Suppressor macrophage treated with lipopolysaccharide for 4 hours (primary cell): ENCODE measurements at regions not wholly inside any gene's neighbourhood (a gene's known extent, or its start where the extent isn't known, plus 50 kb on each side); places are given as distances from the start of the nearest gene placed in this dataset.
"Not testable (repeated sequence)": the region's sequence is repeated elsewhere in the genome, so short reads cannot be mapped to it uniquely, and the experiment has no call there.

Experiments
- DNase-seq: peaks from one replicate; pipeline ENCODE4 v3.0.0-alpha.2; 2020

DNA sequence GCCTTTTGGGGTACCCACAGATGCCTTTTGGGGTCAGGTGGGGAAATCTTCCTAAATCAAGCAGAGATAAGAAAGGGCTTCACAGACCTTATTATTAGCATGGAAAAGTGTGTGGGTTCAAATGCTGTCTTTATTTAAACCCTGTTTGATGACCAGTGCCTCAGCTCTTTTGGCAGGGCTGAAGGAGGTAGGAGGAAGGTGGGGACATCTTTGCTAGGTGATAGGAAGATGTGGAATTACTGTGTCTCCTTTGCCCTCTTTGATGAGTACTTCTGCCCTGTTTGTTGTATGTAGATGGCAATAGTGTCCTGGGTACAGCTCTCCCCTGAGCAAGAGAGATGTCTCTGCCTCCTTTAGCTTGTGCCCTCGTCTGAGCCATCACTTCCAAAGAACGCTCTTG lies 333.3 kb upstream of the ROPN1 start:
- no peak for DNase-seq

DNA sequence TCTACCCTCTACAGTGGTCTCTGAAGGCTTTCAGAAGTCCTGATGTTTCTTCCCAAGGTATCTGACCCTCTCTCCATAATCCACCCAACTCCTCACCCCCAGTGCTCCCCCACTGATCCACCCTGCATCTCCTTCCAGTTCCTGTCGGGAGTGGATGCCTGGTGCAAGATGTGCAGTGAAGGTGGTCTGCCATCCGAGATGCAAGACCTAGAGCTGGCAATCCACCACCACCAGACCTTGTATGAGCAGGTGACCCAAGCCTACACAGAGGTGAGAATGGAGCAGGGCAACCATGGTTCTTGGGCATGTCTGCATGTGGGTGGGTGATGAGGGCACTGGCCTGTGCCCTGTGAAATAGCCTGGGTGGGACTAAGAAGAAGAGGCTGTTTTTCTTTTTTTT lies 337.8 kb upstream of the ROPN1 start:
- no peak for DNase-seq

DNA sequence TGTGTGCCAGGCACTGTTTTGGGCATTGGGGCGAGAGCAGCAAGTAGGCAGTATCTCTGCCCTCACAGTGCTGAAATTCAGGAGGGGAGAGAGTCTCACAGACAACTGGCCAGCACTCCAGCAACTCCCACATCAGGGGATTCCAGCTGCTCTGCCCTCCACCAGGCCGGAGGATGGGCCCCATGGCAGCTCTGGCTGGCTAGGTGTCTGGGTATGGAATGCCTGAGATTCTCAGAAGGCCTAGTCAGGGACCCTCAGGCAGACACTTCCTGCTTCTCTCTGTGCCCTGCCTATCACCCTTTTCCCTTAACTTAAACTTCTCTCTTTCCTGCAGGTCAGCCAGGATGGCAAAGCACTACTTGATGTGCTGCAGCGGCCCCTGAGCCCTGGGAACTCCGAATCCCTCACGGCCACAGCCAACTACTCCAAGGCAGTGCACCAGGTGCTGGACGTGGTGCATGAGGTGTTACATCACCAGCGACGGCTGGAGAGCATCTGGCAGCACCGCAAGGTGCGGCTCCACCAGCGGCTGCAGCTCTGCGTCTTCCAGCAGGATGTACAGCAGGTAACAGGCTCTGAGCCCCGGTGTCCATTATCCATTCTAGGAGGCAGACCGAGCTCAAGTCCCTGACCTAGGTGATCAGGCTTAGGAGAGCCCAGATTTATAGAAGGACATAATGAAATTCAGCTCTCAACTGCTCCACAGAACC lies 342.2 kb upstream of the ROPN1 start:
- no peak for DNase-seq

DNA sequence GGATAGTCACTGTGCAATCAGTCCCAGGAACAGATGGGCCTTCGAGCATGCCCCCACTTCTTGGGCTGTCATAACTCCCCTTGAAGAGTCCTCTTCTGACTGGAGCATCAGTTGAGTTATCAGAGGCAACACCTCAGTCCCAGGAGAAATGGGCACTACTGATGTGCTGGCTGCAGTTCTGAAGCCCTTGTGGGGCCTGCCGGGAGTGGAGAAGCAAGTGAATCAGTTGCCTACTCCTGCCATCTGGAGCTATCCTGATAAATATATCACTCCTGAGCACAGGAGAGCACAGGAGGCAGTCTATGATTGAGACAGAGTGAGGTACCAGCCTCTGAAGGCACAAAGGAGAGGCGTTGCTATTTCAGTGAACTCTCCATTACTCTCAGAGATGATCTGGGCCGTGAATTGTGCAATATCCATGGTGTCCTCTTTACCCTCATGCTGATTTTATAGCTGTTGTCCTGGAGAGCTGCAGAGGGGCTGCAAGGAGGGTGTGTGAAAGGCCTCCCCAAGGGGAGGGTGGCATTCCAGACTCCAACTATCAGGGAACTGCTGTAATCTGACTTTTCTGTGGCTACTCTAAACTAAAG lies 344.2 kb upstream of the ROPN1 start:
- no peak for DNase-seq

DNA sequence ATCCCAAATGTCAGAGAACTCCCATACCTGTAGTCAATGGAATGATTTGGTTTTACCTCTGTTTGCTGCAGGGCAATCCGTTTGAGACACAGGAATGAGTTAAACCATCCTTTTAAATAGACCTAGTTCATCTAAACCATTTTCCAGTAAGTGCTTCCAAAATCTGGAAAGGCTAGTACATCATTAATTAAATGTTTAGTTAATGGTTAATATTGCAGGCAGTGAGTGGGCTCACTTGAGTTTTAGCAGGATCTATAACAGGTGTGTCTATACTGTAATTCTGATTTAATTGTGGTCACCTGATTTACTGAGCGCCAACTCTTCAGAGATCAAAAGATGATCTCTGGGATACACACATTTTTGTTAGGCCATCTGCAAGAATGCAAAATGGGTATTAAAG lies 353.9 kb upstream of the ROPN1 start:
- no peak for DNase-seq

DNA sequence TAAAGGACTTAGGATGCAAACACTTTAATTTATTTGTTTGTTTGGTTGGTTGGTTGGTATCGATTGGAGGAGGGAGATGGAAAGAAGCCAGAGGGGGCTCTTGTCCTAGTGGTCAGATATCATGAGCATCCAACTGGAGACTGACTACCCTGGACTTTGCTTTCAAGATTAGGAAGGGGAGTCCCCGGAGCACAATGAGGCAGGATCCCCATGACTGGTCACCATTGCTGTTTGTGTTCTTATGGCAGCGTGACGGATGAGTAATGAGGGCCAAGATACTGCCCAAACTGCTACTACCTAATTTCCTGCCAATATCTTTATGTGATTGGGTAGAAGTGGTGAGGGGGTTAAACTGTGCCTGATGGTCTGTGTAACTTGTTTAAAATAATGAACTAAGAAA lies 354.6 kb upstream of the ROPN1 start:
- DNase-seq, result no peak

DNA sequence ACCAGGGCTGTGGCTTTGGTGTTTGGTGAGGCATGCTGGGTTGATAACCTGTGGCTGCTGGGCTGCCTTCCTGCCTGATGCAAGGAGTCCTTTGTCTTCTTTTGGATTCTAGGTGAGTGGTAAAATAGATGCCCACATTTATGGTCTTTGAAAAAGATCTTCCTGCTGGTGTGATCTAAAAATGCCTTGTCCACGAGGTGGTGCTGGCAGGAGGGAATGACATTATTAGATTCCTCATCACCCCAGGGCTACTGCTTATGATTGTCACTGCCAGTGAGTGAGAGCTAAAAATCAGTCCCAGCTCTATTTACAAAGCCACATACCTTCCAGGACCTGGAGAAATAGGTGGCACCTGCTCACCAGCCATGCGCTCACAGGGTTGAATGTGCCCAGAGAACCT lies 355.5 kb upstream of the ROPN1 start:
- no peak for DNase-seq

DNA sequence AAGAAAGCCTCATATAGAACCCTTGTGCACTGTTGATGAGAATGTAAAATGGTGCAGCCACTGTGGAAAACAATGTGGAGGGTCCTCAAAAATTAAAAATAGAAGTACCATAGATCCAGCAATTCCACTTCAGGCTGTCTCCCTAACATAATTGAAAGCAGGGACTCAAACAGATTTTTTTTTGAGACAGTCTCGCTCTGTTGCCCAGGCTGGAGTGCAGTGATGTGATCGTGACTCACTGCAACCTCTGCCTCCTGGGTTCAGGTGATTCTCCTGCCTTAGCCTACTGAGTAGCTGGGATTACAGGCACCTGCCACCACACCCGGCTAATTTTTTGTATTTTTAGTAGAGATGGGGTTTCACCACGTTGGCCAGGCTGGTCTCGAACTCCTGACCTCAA lies 356.6 kb upstream of the ROPN1 start:
- DNase-seq, result not testable (repeated sequence)

DNA sequence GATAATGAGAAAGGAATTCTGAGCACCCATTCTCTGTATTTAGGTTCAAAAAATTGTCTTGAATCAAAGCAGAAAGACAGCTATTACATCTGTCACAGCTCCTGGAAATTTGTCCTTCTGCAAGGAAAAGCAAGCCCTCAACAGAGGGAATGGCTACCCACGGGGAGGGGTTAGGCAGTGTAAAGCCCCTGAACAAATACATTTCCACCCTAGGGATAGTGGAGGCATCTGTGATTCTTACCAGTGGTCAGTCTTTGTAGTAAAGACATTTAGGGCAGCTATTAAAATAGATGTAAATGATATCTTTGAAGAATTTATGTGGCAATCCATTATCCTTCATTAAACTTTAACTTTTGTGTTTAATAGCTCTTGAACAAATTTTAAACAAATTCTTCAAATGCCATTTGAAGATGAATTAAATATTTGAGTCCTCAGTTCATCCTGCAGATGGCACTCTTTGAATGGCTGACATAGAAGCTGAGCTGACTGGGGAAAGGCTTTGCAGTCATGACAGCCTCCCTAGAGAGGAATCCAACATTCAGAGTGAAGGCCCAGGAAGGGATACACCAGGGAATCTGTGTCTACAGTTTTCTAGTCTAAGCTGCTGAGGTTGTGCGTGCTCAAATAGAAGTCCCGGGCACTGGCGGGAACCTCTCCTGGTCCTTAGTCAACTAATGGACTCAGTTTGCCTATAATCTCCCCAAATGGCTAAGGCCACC lies 359.7 kb upstream of the ROPN1 start:
- DNase-seq, result peak; percentile 34

DNA sequence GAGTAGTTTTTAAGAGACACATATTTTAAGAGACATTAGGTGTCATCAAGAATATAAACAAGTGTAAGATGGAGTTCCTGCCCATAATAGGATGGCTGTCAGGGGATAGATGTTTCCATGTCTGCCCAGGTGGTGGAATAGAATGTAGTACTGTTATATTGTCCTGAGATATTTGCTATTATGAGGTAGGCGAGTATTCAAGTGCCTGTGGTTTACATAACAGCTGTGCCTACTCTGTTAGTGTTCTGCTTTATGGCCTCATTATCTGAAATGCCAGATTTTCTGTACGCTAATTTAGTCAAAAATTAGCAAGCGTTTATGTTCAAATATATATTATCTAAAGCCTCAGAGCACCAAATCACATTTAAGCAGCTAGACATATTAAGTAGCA lies 360.2 kb upstream of the ROPN1 start:
- DNase-seq, result no peak

DNA sequence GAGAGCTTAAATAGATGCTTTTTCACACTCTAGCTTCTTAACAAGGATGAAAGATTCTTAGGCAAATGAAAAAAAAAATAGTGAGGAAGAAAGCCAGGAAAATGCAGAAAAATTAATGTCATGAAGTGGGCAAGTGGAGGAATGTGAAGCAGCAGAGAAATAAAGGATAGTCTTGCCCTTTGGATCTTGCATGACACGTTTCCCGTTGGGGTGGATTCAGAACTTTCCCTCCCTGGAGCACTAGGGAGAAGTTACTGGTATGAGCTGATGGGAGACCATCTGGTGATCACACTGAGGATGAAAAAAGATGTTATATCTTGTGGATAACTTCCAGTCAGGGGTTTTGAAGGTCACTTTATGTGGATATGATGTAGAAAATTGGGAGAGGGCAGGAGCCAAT lies 361.8 kb upstream of the ROPN1 start:
- DNase-seq, result no peak

DNA sequence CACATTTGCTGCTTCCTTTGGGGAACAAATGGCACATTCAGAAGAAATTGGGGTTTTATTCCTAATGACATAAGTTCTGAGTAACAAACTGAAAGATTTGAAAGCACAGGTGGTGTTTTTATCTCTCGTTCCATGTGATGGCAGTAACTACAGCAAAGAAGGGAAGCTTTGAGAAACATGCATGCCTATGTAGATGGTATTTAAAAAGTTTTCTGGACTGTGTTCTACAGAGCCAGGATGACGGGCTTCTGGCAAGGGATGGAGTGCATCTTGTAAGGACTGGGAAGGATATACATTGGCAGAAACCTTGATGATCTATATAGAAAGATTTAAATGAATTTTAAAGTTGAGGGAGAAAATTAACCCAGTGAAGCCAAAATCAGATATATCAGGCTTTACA lies 362.2 kb upstream of the ROPN1 start:
- DNase-seq, result no peak

DNA sequence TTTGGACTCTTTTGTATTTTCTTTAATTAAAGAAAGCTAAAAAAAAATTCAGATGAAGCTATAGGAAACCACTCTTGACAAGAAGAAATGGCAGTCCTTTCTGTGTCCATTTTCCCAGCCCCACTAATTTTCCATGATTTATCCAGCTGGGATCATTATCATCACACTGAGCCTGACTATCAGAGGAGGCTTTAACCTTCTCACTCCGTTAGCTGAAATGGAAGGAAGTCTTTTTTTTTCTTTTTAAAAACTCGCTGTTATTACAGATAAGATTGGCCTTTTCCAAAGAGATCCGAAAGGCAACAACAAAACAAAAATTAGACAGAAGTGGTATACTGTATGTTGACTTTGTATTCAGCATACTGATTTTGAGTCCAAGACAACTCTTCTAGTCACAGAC lies 366.2 kb upstream of the ROPN1 start:
- no peak for DNase-seq

DNA sequence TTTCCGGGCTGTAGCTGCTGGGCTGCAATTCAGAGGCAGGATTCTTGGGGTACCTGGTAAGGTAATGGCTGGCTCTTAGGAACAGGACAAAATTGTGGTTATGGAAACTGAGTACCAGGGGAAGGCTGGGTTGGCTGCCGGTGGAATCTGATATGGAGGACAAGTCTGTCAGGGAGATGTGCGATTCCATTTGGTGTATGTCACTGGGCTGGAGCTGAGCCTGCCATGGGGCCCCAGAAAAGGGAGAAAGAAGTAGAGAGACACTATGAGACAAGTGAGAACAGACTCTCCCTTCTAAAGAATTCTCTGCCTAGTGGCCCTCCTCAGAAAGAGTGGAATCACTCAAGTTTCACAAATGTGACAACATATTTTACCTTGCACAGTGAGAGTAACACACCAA lies 368.2 kb upstream of the ROPN1 start:
- no peak for DNase-seq

DNA sequence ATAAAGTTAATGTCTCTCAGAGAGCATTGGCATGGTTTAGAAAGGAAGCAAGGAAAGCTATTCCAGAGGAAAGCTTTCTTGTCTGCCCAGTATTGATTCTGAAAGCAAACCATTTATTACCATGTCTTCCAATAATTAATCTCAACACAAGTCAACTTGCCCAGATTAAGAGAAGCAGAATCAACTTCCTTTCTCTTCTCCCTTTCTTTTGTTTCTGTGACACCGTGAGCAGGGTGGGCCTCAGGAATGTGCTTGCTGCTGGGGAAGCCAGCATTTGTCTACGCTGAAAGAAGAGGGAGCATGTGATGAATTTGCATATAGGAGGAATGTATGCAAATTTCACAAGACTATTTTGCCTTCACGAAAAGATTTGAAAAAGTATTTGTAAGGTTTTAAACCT lies 368.6 kb upstream of the ROPN1 start:
- no peak for DNase-seq

DNA sequence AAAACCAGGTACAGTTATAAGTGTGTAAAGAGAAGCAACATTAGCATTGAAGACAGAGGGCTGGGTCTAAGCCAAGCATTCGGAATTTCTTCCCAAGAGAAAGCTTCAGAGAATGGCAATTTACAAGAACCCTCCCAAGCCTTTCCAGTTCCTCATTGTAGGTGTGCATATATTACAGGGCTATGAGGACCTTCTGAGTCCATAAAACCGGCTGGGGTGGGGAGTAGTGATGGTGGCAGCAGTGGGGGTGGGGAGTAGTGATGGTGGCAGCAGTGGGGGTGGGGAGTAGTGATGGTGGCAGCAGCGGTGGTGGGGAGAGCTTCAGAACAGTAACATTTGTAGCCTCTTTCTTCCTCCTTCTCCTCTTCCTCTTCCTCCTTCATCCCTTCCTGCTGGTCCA lies 368.7 kb upstream of the UMPS start:
- DNase-seq, result no peak

DNA sequence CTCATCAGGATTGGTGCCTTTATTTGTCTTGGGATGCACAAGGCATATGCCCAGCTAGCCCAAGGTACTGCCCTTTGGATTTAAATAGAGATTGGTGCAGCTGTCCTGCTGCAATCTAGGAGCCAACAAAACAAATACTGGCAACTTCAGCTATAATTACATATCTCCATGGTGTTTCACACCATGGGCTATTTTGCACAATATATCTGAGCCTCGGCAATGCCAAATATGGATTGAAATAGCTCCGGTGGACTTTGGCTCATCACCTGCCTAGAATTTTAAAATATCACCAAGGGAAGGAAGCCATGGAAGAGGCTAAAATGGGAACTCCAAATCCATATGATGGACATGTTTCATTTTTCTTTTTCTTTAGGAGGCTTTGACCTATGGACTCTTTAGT lies 367.8 kb upstream of the UMPS start:
- DNase-seq, result no peak

DNA sequence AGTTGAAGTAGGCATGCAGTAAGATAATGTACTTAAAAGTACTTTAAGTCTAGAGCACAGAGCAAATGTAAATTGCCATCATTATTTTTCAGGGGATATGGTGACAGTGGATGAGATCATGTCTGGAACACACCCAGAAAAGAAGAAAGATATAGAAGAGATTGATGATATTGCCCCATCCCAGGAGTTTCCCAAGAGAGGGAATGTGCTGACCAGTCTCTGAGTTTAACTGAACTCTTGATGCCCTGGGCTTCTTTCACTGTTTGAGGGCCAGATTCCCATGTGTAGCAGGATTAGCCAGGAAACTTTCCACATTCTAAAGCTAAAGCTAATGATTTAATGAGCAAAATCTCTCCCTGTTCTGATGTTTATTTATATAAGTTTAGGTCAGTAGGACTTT lies 366.8 kb upstream of the UMPS start:
- DNase-seq, result no peak

DNA sequence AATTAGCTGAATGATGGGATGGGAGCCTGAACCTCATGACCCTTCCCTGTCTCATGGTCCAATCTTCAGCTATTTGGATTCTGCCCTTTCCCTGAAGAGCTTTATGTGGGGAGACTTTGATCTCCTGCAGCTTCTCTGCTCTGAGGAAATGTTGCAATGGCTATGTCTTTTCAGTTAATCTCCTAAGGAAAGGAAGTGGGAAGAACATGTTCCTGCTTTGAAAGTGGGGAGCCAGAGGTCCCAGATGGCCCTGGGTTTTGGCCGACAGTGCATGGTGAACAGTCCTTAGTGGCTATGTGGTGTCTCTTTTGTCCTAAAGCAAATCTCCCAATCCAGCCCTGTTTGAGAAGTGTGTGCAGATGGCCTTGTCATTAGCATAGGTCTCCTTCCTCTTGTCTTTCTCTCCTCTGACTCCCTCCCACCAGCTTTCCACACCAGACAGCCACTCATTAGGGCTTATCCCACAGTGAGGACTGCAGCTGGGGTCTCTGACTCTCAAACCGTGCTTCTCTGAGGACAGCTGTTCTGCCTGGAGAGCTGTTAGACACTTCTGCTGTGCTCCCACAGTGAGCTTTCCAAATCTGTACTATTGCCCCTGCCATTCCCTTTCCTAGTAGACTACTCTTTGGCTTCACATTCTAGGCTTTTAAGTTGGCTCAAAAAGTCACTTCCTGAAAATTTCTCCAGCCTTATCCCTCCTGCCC lies 365.8 kb upstream of the UMPS start:
- DNase-seq, result no peak

DNA sequence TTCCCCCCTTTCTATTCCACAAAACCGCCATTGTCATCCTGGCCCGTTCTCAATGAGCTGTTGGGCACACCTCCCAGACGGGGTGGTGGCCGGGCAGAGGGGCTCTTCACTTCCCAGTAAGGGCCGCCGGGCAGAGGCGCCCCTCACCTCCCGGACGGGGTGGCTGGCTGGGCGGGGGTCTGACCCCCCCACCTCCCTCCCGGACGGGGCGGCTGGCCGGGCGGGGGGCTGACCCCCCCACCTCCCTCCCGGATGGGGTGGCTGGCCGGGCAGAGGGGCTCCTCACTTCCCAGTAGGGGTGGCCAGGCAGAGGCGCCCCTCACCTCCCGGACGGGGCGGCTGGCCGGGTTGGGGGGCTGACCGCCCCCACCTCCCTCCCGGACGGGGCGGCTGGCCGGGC lies 363.6 kb upstream of the UMPS start:
- DNase-seq, result not testable (repeated sequence)

DNA sequence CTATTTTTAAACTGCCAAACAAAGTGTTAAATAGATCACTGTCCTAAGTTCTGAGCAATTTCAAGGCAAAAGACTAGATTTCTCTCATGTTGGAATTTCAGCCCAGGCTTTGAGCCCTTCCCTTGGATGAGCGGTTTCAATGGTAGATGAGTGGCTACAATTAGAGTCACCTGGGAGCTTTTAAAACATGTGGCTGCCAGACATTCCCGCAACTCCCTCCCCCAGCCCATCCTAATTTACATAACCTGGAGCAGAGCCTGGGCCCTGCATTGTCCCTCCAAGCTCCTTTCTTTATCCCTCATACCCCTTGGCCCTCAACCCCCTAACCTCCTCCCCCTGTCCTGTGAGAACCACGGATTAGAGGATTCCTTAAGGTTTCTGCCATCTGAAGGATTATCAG lies 357.5 kb upstream of the UMPS start:
- DNase-seq, result no peak

DNA sequence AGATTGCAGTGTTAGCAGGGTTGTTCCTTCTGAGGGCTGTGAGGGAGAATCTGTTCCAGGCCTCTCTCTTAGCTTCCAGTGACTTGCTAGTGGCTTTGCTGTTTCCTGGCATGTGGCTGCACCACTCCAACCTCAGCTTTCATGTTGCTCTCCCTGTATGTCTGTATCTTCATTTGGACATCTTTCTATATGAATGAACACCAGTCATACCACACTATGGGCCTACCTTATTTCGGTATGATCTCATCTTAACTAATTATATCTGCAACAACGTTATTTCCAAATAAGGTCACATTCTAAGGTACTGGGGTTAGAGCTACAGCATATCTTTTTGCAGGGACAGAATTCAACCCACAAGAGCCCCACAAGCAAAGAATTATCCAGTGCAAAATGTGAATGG lies 356.7 kb upstream of the UMPS start:
- DNase-seq, result no peak

DNA sequence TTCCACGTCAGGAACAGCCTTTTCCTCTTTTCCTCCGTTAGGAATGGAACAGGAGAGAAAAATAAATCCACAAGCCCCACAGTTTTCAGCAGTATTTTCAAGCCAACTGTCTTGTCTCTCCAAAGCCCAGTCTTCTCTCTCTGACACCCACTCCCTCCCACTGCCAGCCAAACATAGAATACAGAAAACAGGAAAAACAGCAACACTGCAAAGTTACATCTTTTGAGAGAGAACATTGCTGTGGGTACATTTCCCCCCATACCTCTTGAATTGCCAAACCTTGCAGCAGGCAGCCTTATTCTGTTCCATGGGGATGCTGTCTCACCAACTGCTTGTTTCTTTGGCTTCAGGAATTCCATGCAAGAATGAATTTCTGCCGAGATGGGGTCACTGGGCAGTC lies 355.7 kb upstream of the UMPS start:
- DNase-seq, result no peak
